Activated B cell treated with CpG ODN at 0.5 μM for 24 hours (primary cell): ENCODE measurements at regions not wholly inside any gene's neighbourhood (a gene's known extent, or its start where the extent isn't known, plus 50 kb on each side); places are given as distances from the start of the nearest gene placed in this dataset.

Experiments used
- ATAC-seq: fragments of 200-7000 bp; cut with Tn5 transposase; one replicate; pipeline ENCODE4 v1.10.0; 2021; ENCODE audit warnings: low read depth, mild to moderate bottlenecking, moderate library complexity
- CTCF ChIA-PET: fragments of 350-600 bp; sonication (Branson Sonifier 250); formaldehyde crosslinking; loops from one replicate; lab custom pipeline; 2021; ENCODE audit warnings: antibody characterized with exemption; lab: Charles Lee
- POLR2A ChIA-PET: fragments of 350-600 bp; sonication (Branson Sonifier 250); formaldehyde crosslinking; loops from one replicate; lab custom pipeline; 2021; ENCODE audit warnings: antibody characterized with exemption; lab: Charles Lee
- DNase-seq: peaks from one replicate; pipeline ENCODE4 v3.0.0; 2022
- H3K27ac Mint-ChIP-seq: one replicate; pipeline ENCODE4 v1.8.0; 2020; ENCODE audit warnings: mixed read lengths
- H3K27me3 Mint-ChIP-seq: one replicate; pipeline ENCODE4 v1.8.0; 2021; ENCODE audit warnings: mixed read lengths
- H3K36me3 Mint-ChIP-seq: one replicate; pipeline ENCODE4 v1.8.0; 2021; ENCODE audit warnings: low read depth, mixed read lengths
- H3K4me1 Mint-ChIP-seq: one replicate; pipeline ENCODE4 v1.8.0; 2021; ENCODE audit warnings: mixed read lengths
- H3K4me3 Mint-ChIP-seq: one replicate; pipeline ENCODE4 v1.8.0; 2020; ENCODE audit warnings: mild to moderate bottlenecking, mixed read lengths
- H3K9me3 Mint-ChIP-seq: one replicate; pipeline ENCODE4 v1.8.0; 2020; ENCODE audit warnings: mixed read lengths
- intact Hi-C: fragments of 100-400 bp; cut with micrococcal nuclease; formaldehyde crosslinking; loops from one replicate; pipeline ENCODE4 v1.15.1; 2024
- TF ChIP-seq, protein P1 (sequence below): fragments of 200-600 bp; IDR thresholded peaks from one replicate; pipeline ENCODE4 v1.8.0; 2022; ENCODE audit warnings: antibody characterized with exemption, mild to moderate bottlenecking

DNA sequence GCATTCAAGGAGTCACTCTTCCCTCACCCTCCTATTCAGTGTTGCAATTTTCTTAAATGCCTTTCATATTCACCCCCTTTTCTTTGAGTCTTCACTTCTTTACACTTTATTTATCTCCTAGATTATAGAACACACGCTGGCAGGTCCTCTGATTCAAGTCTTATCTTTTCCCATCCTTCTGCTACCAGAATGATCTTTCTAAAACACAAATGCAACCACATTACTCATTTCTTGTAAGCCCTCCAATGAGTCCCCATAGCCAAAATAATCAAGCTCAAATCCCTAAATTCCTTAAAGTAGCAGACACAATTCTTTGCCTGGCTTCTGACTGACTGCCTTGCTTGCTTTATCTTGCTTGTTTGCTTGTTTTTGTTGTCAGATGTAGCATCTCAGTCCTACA lies 920.0 kb downstream of the TFAP2A start:
- no peak for DNase-seq
- TF ChIP-seq, protein P1, sequence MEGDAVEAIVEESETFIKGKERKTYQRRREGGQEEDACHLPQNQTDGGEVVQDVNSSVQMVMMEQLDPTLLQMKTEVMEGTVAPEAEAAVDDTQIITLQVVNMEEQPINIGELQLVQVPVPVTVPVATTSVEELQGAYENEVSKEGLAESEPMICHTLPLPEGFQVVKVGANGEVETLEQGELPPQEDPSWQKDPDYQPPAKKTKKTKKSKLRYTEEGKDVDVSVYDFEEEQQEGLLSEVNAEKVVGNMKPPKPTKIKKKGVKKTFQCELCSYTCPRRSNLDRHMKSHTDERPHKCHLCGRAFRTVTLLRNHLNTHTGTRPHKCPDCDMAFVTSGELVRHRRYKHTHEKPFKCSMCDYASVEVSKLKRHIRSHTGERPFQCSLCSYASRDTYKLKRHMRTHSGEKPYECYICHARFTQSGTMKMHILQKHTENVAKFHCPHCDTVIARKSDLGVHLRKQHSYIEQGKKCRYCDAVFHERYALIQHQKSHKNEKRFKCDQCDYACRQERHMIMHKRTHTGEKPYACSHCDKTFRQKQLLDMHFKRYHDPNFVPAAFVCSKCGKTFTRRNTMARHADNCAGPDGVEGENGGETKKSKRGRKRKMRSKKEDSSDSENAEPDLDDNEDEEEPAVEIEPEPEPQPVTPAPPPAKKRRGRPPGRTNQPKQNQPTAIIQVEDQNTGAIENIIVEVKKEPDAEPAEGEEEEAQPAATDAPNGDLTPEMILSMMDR = no peak
- H3K4me1 Mint-ChIP-seq = no peaks in the 10 kb centered on the region

DNA sequence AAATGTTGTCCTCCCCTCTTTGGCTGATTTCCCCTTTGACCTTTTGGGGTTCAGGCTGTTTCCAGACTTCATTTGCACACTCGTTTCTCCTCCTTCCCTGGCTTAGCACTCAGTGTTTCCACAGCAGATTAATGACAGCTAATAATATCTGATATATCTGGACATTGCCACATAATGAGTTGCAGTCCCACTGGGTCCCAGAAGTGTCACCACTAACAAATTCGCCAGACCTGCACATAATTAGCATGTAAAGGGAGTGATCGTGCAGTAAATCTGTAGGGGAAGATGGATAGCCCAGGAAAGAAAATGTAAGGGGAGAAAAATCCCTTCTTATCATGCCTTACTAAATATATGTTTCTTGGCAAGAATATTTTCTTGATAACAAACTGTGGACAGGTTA lies 922.1 kb downstream of the TFAP2A start:
- Mint-ChIP-seq H3K4me1 (no peaks in the 10 kb centered on the region), H3K36me3 (no peaks in the 10 kb centered on the region), H3K4me3 (no peak overlapping the region), H3K27ac (no peak overlapping the region), H3K9me3 (peaks cover 10% of the 10 kb centered on the region), H3K27me3 (no peaks in the 10 kb centered on the region)
- POLR2A ChIA-PET = no interaction called here
- intact Hi-C loops = no loop called here
- DNase-seq (no peak), ATAC-seq (no peak)
- TF ChIP-seq, protein P1 = no peak
- CTCF ChIA-PET = no interaction called here

More for the DNA sequence above, 920.0 kb downstream of the TFAP2A start:
- Mint-ChIP-seq H3K36me3 (no peaks in the 10 kb centered on the region), H3K27ac (no peak overlapping the region), H3K27me3 (no peaks in the 10 kb centered on the region), H3K4me3 (no peak overlapping the region), H3K9me3 (peaks cover 10% of the 10 kb centered on the region)
- ChIA-PET POLR2A (no interaction called here), CTCF (no interaction called here)
- no peak for ATAC-seq
- intact Hi-C loops = no loop called here

DNA sequence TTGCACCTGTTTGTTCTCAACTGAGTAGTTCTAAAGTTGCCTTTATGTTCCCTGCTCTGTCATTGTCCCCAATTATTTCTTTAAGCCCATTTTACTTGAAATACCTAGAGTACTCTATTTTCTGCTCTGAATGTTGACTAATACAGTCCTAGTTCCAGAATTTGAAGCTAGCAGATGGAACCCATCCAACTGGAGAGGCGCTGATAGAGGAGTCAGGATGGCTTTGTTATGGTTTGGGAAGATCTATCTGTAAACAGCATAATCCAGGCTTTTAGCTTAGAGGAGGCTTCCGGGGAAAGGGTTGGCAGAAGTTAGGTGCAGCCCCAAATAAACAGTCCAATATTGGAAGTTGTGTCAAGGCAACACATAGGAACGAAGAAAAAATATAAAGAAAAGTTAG lies 927.7 kb downstream of the TFAP2A start:
- CTCF ChIA-PET = no interaction called here
- H3K4me3 Mint-ChIP-seq = no peak overlapping the region
- intact Hi-C loops = no loop called here
- H3K27ac Mint-ChIP-seq = no peak overlapping the region
- H3K27me3 Mint-ChIP-seq = no peaks in the 10 kb centered on the region
- no peaks in the 10 kb centered on the region for H3K9me3 Mint-ChIP-seq
- no peak for DNase-seq
- TF ChIP-seq, protein P1 = no peak
- POLR2A ChIA-PET = no interaction called here
- no peak for ATAC-seq
- no peaks in the 10 kb centered on the region for H3K36me3 Mint-ChIP-seq
- no peaks in the 10 kb centered on the region for H3K4me1 Mint-ChIP-seq

DNA sequence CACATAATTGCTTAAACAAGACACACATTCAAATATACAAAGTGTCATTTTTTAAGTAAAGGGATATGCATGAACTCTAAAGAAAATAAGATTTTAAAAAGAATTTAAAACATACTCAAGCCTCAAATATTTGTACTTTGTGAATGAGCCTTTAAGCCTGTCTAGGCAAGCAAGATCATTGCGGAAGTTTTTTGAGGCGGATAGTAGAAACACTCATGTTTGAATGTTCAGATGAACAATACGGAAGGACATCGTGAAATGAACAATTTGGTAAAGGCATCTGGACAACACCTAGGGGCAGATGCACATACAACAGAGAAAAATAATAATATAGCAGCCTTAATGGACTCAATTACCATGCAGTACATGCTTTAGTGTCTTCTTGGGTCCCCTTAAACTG lies 928.9 kb downstream of the TFAP2A start:
- DNase-seq = no peak
- Mint-ChIP-seq H3K27me3 (no peaks in the 10 kb centered on the region), H3K36me3 (no peaks in the 10 kb centered on the region), H3K4me3 (no peak overlapping the region), H3K27ac (no peak overlapping the region), H3K4me1 (no peaks in the 10 kb centered on the region), H3K9me3 (peaks cover 6% of the 10 kb centered on the region)
- TF ChIP-seq, protein P1 = no peak
- POLR2A ChIA-PET = no interaction called here
- intact Hi-C loops = no loop called here
- no peak for ATAC-seq
- CTCF ChIA-PET = no interaction called here

DNA sequence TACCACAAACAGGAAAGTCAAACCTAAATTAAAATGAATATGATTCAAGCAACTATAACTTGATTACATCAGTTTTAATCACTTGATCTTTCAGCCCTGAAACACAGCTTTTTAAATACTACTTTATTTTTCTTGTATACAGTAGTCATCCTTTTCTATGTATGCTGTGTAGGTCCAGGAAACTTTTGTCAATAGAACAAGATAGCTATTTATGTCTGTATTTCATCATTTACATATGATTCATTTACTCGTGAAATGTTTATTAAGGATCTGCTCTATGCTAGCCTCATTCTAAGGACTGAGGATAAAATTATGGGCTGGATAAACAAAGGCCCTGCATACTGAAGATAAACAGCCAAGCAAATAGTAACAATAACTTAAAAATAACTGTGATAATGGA lies 930.2 kb downstream of the TFAP2A start:
- TF ChIP-seq, protein P1 = no peak
- DNase-seq = no peak
- no peaks in the 10 kb centered on the region for H3K27me3 Mint-ChIP-seq

More for the DNA sequence above, 930.2 kb downstream of the TFAP2A start:
- Mint-ChIP-seq H3K27ac (no peak overlapping the region), H3K4me1 (no peaks in the 10 kb centered on the region), H3K4me3 (no peak overlapping the region), H3K36me3 (no peaks in the 10 kb centered on the region), H3K9me3 (peaks cover 6% of the 10 kb centered on the region)
- intact Hi-C loops = no loop called here
- ATAC-seq = no peak
- ChIA-PET CTCF (no interaction called here), POLR2A (no interaction called here)
